PFSK-1 (cell line): ENCODE measurements at regions not wholly inside any gene's neighbourhood (a gene's known extent, or its start where the extent isn't known, plus 50 kb on each side); places are given as distances from the start of the nearest gene placed in this dataset.

Source experiments
- FOXP2 ChIP-seq: optimal IDR thresholded peaks from 2 replicates; pipeline ENCODE3; 2011; ENCODE audit warnings: borderline replicate concordance, control low read depth, inconsistent platforms; ENCODE audit not compliant: insufficient read depth; ENCODE audit errors: extremely low read length, extremely low read depth
- POLR2AphosphoS5 ChIP-seq: IDR thresholded peaks from 2 replicates; pipeline ENCODE4 v1.6.1; 2012; ENCODE audit warnings: low read depth, mild to moderate bottlenecking, control low read depth, low read length, moderate library complexity
- REST ChIP-seq, 2 experiments: IDR thresholded peaks; 2 replicates each; pipeline versions ENCODE4 v1.6.1 to v1.8.0; 2011 to 2012; ENCODE audit warnings: low read depth in 2 of 2, low read length in 2 of 2, control low read depth in 1 of 2, inconsistent platforms in 1 of 2, mild to moderate bottlenecking in 1 of 2, moderate library complexity in 1 of 2; ENCODE audit not compliant: insufficient read depth in 1 of 2
- SIN3A ChIP-seq: IDR thresholded peaks from 2 replicates; pipeline ENCODE4 v1.6.1; 2012; ENCODE audit warnings: mild to moderate bottlenecking, low read length, moderate library complexity, borderline replicate concordance; ENCODE audit not compliant: insufficient read depth
- TAF1 ChIP-seq: IDR thresholded peaks from 2 replicates; pipeline ENCODE4 v1.6.1; 2012; ENCODE audit warnings: low read length, control low read depth, borderline replicate concordance; ENCODE audit not compliant: insufficient read depth

- no peak for TF ChIP-seq POLR2AphosphoS5
These were observed 674.5 kb upstream of the CXADR start for GRCh38 chr21:16838331-16838730.

GRCh38 chr21:16840538-16840937 lies 672.3 kb upstream of the CXADR start:
- TF ChIP-seq POLR2AphosphoS5 (no peak), SIN3A (no peak), FOXP2 (no peak), TAF1 (no peak), REST (IDR thresholded peaks at IDR 0.05; ENCODE audit: insufficient read depth in 1 of 2, low read depth in 2 of 2, low read length in 2 of 2) (no peak)

- TF ChIP-seq REST (IDR thresholded peaks at IDR 0.05; ENCODE audit: insufficient read depth in 1 of 2, low read depth in 2 of 2, low read length in 2 of 2): no peak
- TF ChIP-seq SIN3A: no peak
- TF ChIP-seq TAF1: no peak
These were observed 670.7 kb upstream of the CXADR start for GRCh38 chr21:16841975-16842695.

GRCh38 chr21:16842696-16843035 lies 670.2 kb upstream of the CXADR start:
- TF ChIP-seq TAF1: no peak
- no peak for TF ChIP-seq SIN3A
- no peak for TF ChIP-seq FOXP2
- TF ChIP-seq REST (IDR thresholded peaks at IDR 0.05; ENCODE audit: insufficient read depth in 1 of 2, low read depth in 2 of 2, low read length in 2 of 2): no peak
- TF ChIP-seq POLR2AphosphoS5: no peak

GRCh38 chr21:16847211-16847610 lies 665.6 kb upstream of the CXADR start:
- TF ChIP-seq TAF1 (no peak), POLR2AphosphoS5 (no peak), FOXP2 (no peak), REST (IDR thresholded peaks at IDR 0.05; ENCODE audit: insufficient read depth in 1 of 2, low read depth in 2 of 2, low read length in 2 of 2) (no peak), SIN3A (no peak)

GRCh38 chr21:16851054-16851453 lies 661.8 kb upstream of the CXADR start:
- TF ChIP-seq REST (IDR thresholded peaks at IDR 0.05; ENCODE audit: insufficient read depth in 1 of 2, low read depth in 2 of 2, low read length in 2 of 2) (no peak), FOXP2 (no peak)
